ENCODE measurements at regions not wholly inside any gene's neighbourhood (a gene's known extent, or its start where the extent isn't known, plus 50 kb on each side); places are given as distances from the start of the nearest gene placed in this dataset.

DNA sequence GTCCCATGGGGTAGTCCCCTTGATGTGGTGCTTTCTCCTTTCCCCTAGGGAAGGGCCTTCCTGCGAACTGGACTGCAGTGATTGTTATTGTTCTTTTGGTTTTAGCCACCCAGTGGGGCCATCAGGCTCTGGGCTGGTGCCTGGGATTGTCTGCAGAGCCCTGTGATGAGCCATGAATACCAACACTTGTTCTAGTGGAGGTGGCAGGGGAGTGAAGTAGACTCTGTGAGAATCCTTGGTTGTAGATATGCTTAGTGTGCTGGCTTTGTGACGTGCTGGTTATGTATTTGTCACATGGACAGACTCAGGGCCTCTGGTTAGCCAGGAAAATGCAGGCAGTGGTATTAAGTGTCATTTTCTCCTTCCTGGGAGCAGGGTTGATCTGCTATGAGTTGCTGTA, 51.8 kb upstream of the NDUFB4 start:
- TF ChIP-seq, protein P1, sequence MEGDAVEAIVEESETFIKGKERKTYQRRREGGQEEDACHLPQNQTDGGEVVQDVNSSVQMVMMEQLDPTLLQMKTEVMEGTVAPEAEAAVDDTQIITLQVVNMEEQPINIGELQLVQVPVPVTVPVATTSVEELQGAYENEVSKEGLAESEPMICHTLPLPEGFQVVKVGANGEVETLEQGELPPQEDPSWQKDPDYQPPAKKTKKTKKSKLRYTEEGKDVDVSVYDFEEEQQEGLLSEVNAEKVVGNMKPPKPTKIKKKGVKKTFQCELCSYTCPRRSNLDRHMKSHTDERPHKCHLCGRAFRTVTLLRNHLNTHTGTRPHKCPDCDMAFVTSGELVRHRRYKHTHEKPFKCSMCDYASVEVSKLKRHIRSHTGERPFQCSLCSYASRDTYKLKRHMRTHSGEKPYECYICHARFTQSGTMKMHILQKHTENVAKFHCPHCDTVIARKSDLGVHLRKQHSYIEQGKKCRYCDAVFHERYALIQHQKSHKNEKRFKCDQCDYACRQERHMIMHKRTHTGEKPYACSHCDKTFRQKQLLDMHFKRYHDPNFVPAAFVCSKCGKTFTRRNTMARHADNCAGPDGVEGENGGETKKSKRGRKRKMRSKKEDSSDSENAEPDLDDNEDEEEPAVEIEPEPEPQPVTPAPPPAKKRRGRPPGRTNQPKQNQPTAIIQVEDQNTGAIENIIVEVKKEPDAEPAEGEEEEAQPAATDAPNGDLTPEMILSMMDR (IDR thresholded peaks at IDR 0.05) = no peak
- H3K4me1 Mint-ChIP-seq = no peaks in the 10 kb centered on the region
- no peaks in the 10 kb centered on the region for H3K36me3 Mint-ChIP-seq (ENCODE audit: low read depth)
- peaks cover 40% of the 10 kb centered on the region for H3K9me3 Mint-ChIP-seq
- H3K27me3 Mint-ChIP-seq (ENCODE audit: low read depth, poor library complexity) = peaks cover 3% of the 10 kb centered on the region
- H3K4me3 Mint-ChIP-seq = no peak overlapping the region
- no peak for DNase-seq
- no peak overlapping the region for H3K27ac Mint-ChIP-seq

DNA sequence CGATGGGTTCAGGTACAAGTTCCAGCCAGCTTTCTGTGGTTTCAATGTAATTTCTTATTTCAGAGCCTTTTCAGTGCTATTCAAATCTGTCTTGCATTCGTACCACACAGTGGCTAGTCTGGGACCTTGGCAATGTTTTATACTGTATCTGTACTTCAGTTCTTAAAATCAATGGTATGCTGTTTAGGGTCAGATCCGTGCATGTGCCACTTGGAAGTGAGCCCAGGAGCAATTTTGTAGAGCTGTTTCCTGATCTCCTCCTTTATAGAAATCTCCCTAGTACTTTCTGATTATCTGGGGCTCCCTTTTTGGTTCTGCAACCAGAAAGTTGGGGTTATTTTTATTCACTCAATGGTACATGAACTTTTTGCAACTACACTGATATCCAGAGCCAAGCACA, 59.5 kb upstream of the NDUFB4 start:
- Mint-ChIP-seq H3K9me3 (peaks cover 62% of the 10 kb centered on the region), H3K4me3 (no peak overlapping the region), H3K27me3 (ENCODE audit: low read depth, poor library complexity) (peaks cover 10% of the 10 kb centered on the region), H3K27ac (no peak overlapping the region), H3K4me1 (no peaks in the 10 kb centered on the region), H3K36me3 (ENCODE audit: low read depth) (no peaks in the 10 kb centered on the region)
- no peak for DNase-seq
- TF ChIP-seq, protein P1 (IDR thresholded peaks at IDR 0.05) = no peak

DNA sequence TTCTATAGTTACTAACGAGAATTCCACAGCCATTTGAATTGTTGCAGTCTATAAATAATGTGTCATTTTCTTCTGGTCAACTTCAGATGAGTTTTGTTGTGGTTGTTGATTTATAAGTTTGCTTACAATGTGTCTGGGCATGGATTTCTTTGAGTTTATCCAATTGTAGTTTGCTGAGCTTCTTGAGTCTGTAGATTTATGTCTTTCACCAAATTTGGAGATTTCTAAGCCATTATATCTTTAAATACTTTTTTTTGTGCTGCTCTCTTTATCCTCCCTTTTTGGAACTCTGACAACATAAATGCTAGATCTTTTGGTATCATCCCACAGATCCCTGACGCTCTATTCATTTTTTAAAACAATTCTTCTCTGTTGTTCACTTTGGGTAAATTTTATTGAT, 63.2 kb upstream of the NDUFB4 start:
- no peak overlapping the region for H3K27ac Mint-ChIP-seq
- peaks cover 26% of the 10 kb centered on the region for H3K9me3 Mint-ChIP-seq
- TF ChIP-seq, protein P1 (IDR thresholded peaks at IDR 0.05) = no peak
- no peak for DNase-seq
- H3K4me3 Mint-ChIP-seq = no peak overlapping the region
- peaks cover 3% of the 10 kb centered on the region for H3K4me1 Mint-ChIP-seq
- H3K36me3 Mint-ChIP-seq (ENCODE audit: low read depth) = no peaks in the 10 kb centered on the region
- peaks cover 12% of the 10 kb centered on the region for H3K27me3 Mint-ChIP-seq (ENCODE audit: low read depth, poor library complexity)

DNA sequence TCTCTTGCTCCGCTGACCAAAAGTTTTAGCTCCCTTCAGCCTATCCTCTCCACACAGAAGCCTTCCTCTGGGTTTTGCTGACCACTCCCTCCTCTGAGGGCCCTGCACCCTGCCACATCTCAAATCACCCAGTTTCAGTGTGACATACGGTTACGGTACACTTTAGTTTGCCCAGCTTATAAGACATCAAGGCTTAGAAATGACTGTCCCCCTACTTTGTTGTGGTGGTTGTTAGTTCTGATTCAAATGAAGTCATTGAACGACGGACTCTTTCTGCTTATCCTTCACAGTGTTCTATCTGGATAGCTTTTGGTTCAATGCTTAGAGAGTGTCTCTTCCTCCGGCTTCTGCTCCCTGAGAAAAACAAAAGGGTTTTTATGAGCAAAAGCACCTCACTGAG, 68.0 kb upstream of the NDUFB4 start:
- H3K4me1 Mint-ChIP-seq = peaks cover 8% of the 10 kb centered on the region
- TF ChIP-seq, protein P1 (IDR thresholded peaks at IDR 0.05) = no peak
- H3K27me3 Mint-ChIP-seq (ENCODE audit: low read depth, poor library complexity) = peaks cover 7% of the 10 kb centered on the region
- H3K36me3 Mint-ChIP-seq (ENCODE audit: low read depth) = no peaks in the 10 kb centered on the region
- H3K27ac Mint-ChIP-seq = no peak overlapping the region
- peaks cover 6% of the 10 kb centered on the region for H3K9me3 Mint-ChIP-seq
- DNase-seq = no peak
- no peak overlapping the region for H3K4me3 Mint-ChIP-seq

DNA sequence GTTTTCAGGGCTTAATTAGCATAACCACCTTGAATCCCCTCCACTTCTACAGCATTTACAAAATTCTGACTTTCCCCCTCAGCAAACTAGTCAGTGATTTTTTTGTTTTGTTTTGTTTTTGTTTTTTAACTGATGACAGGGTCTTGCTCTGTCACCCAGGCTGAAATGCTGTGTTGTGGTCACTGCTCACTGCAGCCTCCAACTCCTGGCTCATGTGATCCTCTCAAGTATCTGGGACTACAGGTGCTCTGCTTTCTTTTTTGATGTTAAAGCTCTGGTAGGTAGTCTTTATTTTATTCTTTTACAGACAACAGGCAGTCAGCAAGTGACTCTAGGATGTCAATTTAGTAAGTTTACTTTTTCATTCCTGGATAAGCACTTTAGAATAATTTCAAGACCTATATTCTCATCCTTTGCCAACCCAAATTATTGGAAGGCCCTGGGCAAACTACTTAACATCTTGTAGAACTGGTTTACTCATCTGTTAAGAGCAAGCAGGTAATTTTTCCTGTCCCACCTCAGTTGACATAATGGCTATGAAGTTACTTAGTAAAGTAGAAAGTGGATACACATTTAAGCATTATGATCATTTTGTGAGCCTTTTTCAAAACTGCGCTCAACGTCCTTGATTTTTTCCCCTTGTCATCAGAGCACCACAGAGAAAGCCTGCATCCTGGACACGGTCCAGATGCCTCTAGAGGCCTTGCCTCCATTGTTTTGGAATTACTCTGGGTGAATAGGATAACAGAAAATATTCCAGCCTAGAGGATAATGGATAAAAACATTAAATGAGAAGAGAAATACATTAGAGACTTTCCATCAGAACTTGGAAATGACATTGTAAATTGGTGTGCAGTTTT, 69.9 kb upstream of the NDUFB4 start:
- Mint-ChIP-seq H3K27me3 (ENCODE audit: low read depth, poor library complexity) (peaks cover 3% of the 10 kb centered on the region), H3K9me3 (no peaks in the 10 kb centered on the region), H3K4me3 (no peak overlapping the region), H3K4me1 (peaks cover 8% of the 10 kb centered on the region), H3K27ac (no peak overlapping the region), H3K36me3 (ENCODE audit: low read depth) (no peaks in the 10 kb centered on the region)
- DNase-seq = no peak
- TF ChIP-seq, protein P1 (IDR thresholded peaks at IDR 0.05) = no peak
